Upper lobe of left lung (tissue), 6 donors: ENCODE measurements at regions not wholly inside any gene's neighbourhood (a gene's known extent, or its start where the extent isn't known, plus 50 kb on each side); places are given as distances from the start of the nearest gene placed in this dataset.

Source experiments
- ATAC-seq, 2 donors: fragments of 200-7000 bp; cut with Tn5 transposase; one replicate each; pipeline ENCODE4 v1.9.1; 2022; ENCODE audit warnings: mild to moderate bottlenecking in 2 of 2, moderate library complexity in 2 of 2; ENCODE audit not compliant: low FRiP score in 2 of 2
- DNase-seq, 2 donors: peaks; one replicate each; pipeline ENCODE4 v3.0.0-alpha.2; 2019 to 2020
- H3K27ac ChIP-seq, 4 donors: fragments of 200-600 bp; sonication (generic); one replicate each; pipeline ENCODE4 v1.5.1; 2016 to 2019
- H3K27me3 ChIP-seq, 4 donors: fragments of 200-600 bp; sonication (generic); one replicate each; pipeline ENCODE4 v1.5.1; 2017 to 2019
- H3K36me3 ChIP-seq, 4 donors: fragments of 200-600 bp; sonication (generic); one replicate each; pipeline ENCODE4 v1.5.1; 2016 to 2019
- H3K4me1 ChIP-seq, 4 donors: fragments of 200-600 bp; sonication (generic); one replicate each; pipeline ENCODE4 v1.5.1; 2018 to 2019
- H3K4me3 ChIP-seq, 4 donors: fragments of 200-600 bp; sonication (generic); one replicate each; pipeline ENCODE4 v1.5.1; 2017 to 2019; ENCODE audit warnings: mild to moderate bottlenecking in 2 of 4, moderate library complexity in 1 of 4
- H3K9me3 ChIP-seq, 4 donors: fragments of 200-600 bp; sonication (generic); one replicate each; pipeline ENCODE4 v1.5.1; 2018 to 2019
- EP300 ChIP-seq, 4 donors: sonication (generic); formaldehyde crosslinking; IDR thresholded peaks; one replicate each; pipeline ENCODE4 v1.5.1; 2017; ENCODE audit warnings: antibody characterized with exemption in 4 of 4, control low read depth in 2 of 4
- POLR2A ChIP-seq, 4 donors: fragments of 450-650 bp; IDR thresholded peaks; one replicate each; pipeline ENCODE4 v1.5.1; 2016 to 2017; ENCODE audit warnings: antibody characterized with exemption in 4 of 4, mild to moderate bottlenecking in 2 of 4
- POLR2AphosphoS5 ChIP-seq, 2 donors: sonication (generic); formaldehyde crosslinking; IDR thresholded peaks; one replicate each; pipeline ENCODE4 v1.5.1; 2017; ENCODE audit warnings: antibody characterized with exemption in 2 of 2
- WGBS, 2 donors: methylation state at CpG; one replicate each; pipeline ENCODE4 v1.1.5; 2017 to 2018; 5-methylcytosine and 5-hydroxymethylcytosine counted together
- TF ChIP-seq, protein P1 (sequence below), 6 experiments: fragments of 450-650 bp in 4 of 6; fragments of 200-600 bp in 2 of 6; sonication (generic) in 2 of 6; IDR thresholded peaks; one replicate each; pipeline ENCODE4 v1.5.1; 2016 to 2019; ENCODE audit warnings: antibody characterized with exemption in 6 of 6
- donor health status: DM: no; HTN: no; CAD: no; lungs with moderate emphysema.
- donor health status: DM: no; HTN: yes; CAD: no; lungs with severe emphysema.

- no peaks in the 10 kb centered on the region for H3K36me3 ChIP-seq
- TF ChIP-seq POLR2AphosphoS5 (IDR thresholded peaks at IDR 0.05) (no peak), EP300 (IDR thresholded peaks at IDR 0.05) (no peak)
- TF ChIP-seq, protein P1, sequence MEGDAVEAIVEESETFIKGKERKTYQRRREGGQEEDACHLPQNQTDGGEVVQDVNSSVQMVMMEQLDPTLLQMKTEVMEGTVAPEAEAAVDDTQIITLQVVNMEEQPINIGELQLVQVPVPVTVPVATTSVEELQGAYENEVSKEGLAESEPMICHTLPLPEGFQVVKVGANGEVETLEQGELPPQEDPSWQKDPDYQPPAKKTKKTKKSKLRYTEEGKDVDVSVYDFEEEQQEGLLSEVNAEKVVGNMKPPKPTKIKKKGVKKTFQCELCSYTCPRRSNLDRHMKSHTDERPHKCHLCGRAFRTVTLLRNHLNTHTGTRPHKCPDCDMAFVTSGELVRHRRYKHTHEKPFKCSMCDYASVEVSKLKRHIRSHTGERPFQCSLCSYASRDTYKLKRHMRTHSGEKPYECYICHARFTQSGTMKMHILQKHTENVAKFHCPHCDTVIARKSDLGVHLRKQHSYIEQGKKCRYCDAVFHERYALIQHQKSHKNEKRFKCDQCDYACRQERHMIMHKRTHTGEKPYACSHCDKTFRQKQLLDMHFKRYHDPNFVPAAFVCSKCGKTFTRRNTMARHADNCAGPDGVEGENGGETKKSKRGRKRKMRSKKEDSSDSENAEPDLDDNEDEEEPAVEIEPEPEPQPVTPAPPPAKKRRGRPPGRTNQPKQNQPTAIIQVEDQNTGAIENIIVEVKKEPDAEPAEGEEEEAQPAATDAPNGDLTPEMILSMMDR (IDR thresholded peaks at IDR 0.05): no peak
- no peak overlapping the region for H3K4me3 ChIP-seq
- WGBS, 2 donors: 83 to 84% methylated on average over 5 of the region's 5 CpGs
- no peaks in the 10 kb centered on the region for H3K27me3 ChIP-seq
- DNase-seq (no peak), ATAC-seq (no peak)
- H3K27ac ChIP-seq: no peak overlapping the region
- H3K9me3 ChIP-seq: peaks cover 0 to 4% (median 0%) of the 10 kb centered on the region in 4 donors
- H3K4me1 ChIP-seq: no peaks in the 10 kb centered on the region
Observed at GRCh38 chr3:175893566-175893965, 1034.4 kb downstream of the NAALADL2 start.

DNA sequence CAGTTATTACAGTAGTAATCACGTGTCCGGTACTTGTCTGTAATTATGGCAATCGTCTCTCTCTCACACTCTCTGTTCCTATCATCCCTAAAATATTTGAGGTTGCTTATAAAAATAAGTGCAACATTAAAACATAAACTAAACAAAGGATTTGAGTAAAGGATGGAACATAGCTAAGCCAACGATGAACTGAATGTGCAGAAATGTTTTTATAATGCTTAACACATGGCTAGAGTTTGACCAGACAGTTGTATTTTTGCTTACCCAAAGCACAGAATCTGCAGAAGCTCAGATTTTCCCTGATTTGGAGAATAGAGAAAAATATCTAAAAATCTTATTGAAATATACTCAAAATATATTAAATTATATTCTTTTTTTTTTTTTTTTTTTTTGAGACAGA is 1030.9 kb downstream of the NAALADL2 start:
- H3K27me3 ChIP-seq: no peaks in the 10 kb centered on the region
- peaks cover 0 to 3% (median 0%) of the 10 kb centered on the region in 4 donors for H3K9me3 ChIP-seq
- TF ChIP-seq EP300 (IDR thresholded peaks at IDR 0.05) (no peak), POLR2AphosphoS5 (IDR thresholded peaks at IDR 0.05) (no peak), POLR2A (IDR thresholded peaks at IDR 0.05) (no peak)
- TF ChIP-seq, protein P1 (IDR thresholded peaks at IDR 0.05): no peak
- WGBS, 2 donors: 69 to 81% methylated on average over 4 of the region's 4 CpGs
- H3K4me1 ChIP-seq: no peaks in the 10 kb centered on the region
- ATAC-seq (no peak), DNase-seq (no peak)
- no peaks in the 10 kb centered on the region for H3K36me3 ChIP-seq
- no peak overlapping the region for H3K4me3 ChIP-seq
- H3K27ac ChIP-seq: no peak overlapping the region

- no peaks in the 10 kb centered on the region for H3K4me1 ChIP-seq
- H3K27me3 ChIP-seq: no peaks in the 10 kb centered on the region
- 60 to 93% methylated on average over 1 to 8 of the region's 10 CpGs for WGBS, 2 donors
- DNase-seq (peak in 1 of 2 donors; percentile 21), ATAC-seq (peak in 1 of 2 donors; percentile 19)
- no peak overlapping the region for H3K27ac ChIP-seq
- H3K36me3 ChIP-seq: no peaks in the 10 kb centered on the region
- H3K9me3 ChIP-seq: peaks cover 0 to 3% (median 0%) of the 10 kb centered on the region in 4 donors
- H3K4me3 ChIP-seq: no peak overlapping the region
- TF ChIP-seq EP300 (IDR thresholded peaks at IDR 0.05): no peak
Observed at GRCh38 chr3:175885231-175885766, 1026.2 kb downstream of the NAALADL2 start.

- Histone ChIP-seq H3K36me3 (no peaks in the 10 kb centered on the region), H3K27me3 (no peaks in the 10 kb centered on the region), H3K9me3 (peaks cover 0 to 3% (median 0%) of the 10 kb centered on the region in 4 donors), H3K27ac (no peak overlapping the region), H3K4me1 (no peaks in the 10 kb centered on the region), H3K4me3 (no peak overlapping the region)
- 84 to 89% methylated on average over 2 of the region's 2 CpGs for WGBS, 2 donors
- ATAC-seq: no peak
- no peak for DNase-seq
- TF ChIP-seq, protein P1 (IDR thresholded peaks at IDR 0.05): no peak
- TF ChIP-seq EP300 (IDR thresholded peaks at IDR 0.05) (no peak), POLR2AphosphoS5 (IDR thresholded peaks at IDR 0.05) (no peak), POLR2A (IDR thresholded peaks at IDR 0.05) (no peak)
Observed at GRCh38 chr3:175879417-175879816, 1020.3 kb downstream of the NAALADL2 start.

DNA sequence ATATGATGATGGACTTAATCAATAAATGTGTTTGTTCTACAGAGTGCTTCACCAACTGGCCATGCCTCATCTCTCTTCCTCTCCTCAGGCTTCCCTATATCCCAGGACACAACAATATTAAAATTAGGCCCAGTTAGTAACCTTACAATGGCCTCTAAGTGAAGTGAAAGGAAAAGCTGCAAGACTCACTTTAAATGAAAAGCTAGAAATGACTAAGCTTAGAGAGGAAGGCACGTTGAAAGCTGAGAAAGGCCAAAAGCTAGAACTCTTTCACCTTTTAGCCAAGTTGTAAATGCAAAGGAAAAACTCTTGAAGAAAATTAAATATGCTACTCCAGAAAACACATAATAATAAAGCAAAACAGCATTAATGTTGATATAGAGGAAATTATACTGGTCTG is 1010.3 kb downstream of the NAALADL2 start:
- WGBS, 2 donors: 68 to 69% methylated on average over 1 of the region's 1 CpG
- peaks cover 0 to 7% (median 0%) of the 10 kb centered on the region in 4 donors for H3K9me3 ChIP-seq
- no peak overlapping the region for H3K4me3 ChIP-seq
- TF ChIP-seq, protein P1 (IDR thresholded peaks at IDR 0.05): no peak
- TF ChIP-seq POLR2A (IDR thresholded peaks at IDR 0.05): no peak
- no peak for TF ChIP-seq POLR2AphosphoS5 (IDR thresholded peaks at IDR 0.05)
- TF ChIP-seq EP300 (IDR thresholded peaks at IDR 0.05): no peak
- DNase-seq (no peak), ATAC-seq (no peak)
- H3K4me1 ChIP-seq: no peaks in the 10 kb centered on the region
- H3K27ac ChIP-seq: no peak overlapping the region
- H3K27me3 ChIP-seq: no peaks in the 10 kb centered on the region
- H3K36me3 ChIP-seq: no peaks in the 10 kb centered on the region
